ENCODE measurements at regions not wholly inside any gene's neighbourhood (a gene's known extent, or its start where the extent isn't known, plus 50 kb on each side); places are given as distances from the start of the nearest gene placed in this dataset.

DNA sequence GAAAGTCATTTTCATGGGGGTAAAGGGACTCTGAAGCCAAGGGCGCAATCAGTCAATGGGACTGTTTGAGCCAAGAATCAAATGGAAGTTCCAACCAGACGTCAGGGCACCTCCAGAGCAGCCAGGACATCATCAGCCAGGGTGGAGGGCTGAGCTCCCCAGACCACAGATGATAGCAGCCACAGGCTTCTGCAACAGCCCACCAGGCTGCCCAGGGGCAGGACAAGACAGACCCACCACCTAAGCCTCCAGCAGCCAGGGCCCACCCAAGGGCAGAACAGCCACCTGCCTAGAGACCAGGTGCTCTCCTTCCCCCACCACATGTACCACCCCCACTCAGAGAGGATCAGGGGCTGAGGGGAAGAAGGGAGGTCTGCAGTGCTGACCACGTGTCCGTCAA, 53.8 kb upstream of the SLC66A3 start:
- no peak overlapping the region for H3K4me2 ChIP-seq (ENCODE audit: low read length)
- no peaks in the 10 kb centered on the region for H3K36me3 ChIP-seq (ENCODE audit: control insufficient read depth, low read length)
- TF ChIP-seq EZH2phosphoT487 (IDR thresholded peaks at IDR 0.05; ENCODE audit: borderline replicate concordance, low read length) = no peak
- TF ChIP-seq, protein P1, sequence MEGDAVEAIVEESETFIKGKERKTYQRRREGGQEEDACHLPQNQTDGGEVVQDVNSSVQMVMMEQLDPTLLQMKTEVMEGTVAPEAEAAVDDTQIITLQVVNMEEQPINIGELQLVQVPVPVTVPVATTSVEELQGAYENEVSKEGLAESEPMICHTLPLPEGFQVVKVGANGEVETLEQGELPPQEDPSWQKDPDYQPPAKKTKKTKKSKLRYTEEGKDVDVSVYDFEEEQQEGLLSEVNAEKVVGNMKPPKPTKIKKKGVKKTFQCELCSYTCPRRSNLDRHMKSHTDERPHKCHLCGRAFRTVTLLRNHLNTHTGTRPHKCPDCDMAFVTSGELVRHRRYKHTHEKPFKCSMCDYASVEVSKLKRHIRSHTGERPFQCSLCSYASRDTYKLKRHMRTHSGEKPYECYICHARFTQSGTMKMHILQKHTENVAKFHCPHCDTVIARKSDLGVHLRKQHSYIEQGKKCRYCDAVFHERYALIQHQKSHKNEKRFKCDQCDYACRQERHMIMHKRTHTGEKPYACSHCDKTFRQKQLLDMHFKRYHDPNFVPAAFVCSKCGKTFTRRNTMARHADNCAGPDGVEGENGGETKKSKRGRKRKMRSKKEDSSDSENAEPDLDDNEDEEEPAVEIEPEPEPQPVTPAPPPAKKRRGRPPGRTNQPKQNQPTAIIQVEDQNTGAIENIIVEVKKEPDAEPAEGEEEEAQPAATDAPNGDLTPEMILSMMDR (IDR thresholded peaks at IDR 0.05; ENCODE audit: low read depth, low read length, poor library complexity, severe bottlenecking) = no peak
- no peaks in the 10 kb centered on the region for H3F3A ChIP-seq (ENCODE audit: control insufficient read depth, insufficient read depth)
- no peaks in the 10 kb centered on the region for H3K79me2 ChIP-seq (ENCODE audit: control insufficient read depth, low read length)
- H4K20me1 ChIP-seq (ENCODE audit: control insufficient read depth, insufficient read depth, low read depth, low read length) = no peaks in the 10 kb centered on the region
- H3K27ac ChIP-seq (ENCODE audit: low read depth, low read length) = no peak overlapping the region
- H3K9me3 ChIP-seq (ENCODE audit: control insufficient read depth, insufficient read depth, low read length) = no peaks in the 10 kb centered on the region
- H3K9me2 ChIP-seq (replicated peaks; ENCODE audit: control insufficient read depth, low read length) = no peaks in the 10 kb centered on the region
- no peaks in the 10 kb centered on the region for H3K27me3 ChIP-seq (ENCODE audit: control insufficient read depth, low read length)
- no peak overlapping the region for H3K4me3 ChIP-seq (ENCODE audit: low read length)
- H3K4me1 ChIP-seq (ENCODE audit: control insufficient read depth, low read length) = no peaks in the 10 kb centered on the region

DNA sequence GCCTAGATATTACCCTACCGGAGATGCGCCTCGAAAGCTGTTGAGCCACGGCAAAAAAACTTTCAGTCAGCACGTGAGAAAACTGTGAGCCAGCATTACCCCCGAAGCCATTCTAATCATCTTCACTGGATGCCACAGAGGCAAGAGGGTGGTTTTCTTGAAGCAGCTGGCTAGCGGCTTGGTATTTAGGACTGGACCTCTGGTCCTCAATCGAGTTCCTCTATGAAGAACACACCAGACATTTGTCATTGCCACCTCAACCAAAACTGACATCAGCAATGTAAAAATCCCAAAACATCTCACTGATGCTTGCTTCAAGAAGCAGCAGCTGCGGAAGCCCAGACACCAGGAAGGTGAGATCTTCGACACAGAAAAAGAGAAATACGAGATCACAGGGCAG, 52.8 kb upstream of the SLC66A3 start:
- no peaks in the 10 kb centered on the region for H3K27me3 ChIP-seq (ENCODE audit: control insufficient read depth, low read length)
- no peak overlapping the region for H3K4me3 ChIP-seq (ENCODE audit: low read length)
- no peak overlapping the region for H3K4me2 ChIP-seq (ENCODE audit: low read length)
- H3K9me3 ChIP-seq (ENCODE audit: control insufficient read depth, insufficient read depth, low read length) = no peaks in the 10 kb centered on the region
- H3K4me1 ChIP-seq (ENCODE audit: control insufficient read depth, low read length) = no peaks in the 10 kb centered on the region
- no peak overlapping the region for H3K27ac ChIP-seq (ENCODE audit: low read depth, low read length)
- no peaks in the 10 kb centered on the region for H3K36me3 ChIP-seq (ENCODE audit: control insufficient read depth, low read length)
- H3K79me2 ChIP-seq (ENCODE audit: control insufficient read depth, low read length) = no peaks in the 10 kb centered on the region
- no peaks in the 10 kb centered on the region for H4K20me1 ChIP-seq (ENCODE audit: control insufficient read depth, insufficient read depth, low read depth, low read length)
- TF ChIP-seq, protein P1 (IDR thresholded peaks at IDR 0.05; ENCODE audit: low read depth, low read length, poor library complexity, severe bottlenecking) = no peak
- TF ChIP-seq EZH2phosphoT487 (IDR thresholded peaks at IDR 0.05; ENCODE audit: borderline replicate concordance, low read length) = no peak
- no peaks in the 10 kb centered on the region for H3K9me2 ChIP-seq (replicated peaks; ENCODE audit: control insufficient read depth, low read length)
- no peaks in the 10 kb centered on the region for H3F3A ChIP-seq (ENCODE audit: control insufficient read depth, insufficient read depth)

DNA sequence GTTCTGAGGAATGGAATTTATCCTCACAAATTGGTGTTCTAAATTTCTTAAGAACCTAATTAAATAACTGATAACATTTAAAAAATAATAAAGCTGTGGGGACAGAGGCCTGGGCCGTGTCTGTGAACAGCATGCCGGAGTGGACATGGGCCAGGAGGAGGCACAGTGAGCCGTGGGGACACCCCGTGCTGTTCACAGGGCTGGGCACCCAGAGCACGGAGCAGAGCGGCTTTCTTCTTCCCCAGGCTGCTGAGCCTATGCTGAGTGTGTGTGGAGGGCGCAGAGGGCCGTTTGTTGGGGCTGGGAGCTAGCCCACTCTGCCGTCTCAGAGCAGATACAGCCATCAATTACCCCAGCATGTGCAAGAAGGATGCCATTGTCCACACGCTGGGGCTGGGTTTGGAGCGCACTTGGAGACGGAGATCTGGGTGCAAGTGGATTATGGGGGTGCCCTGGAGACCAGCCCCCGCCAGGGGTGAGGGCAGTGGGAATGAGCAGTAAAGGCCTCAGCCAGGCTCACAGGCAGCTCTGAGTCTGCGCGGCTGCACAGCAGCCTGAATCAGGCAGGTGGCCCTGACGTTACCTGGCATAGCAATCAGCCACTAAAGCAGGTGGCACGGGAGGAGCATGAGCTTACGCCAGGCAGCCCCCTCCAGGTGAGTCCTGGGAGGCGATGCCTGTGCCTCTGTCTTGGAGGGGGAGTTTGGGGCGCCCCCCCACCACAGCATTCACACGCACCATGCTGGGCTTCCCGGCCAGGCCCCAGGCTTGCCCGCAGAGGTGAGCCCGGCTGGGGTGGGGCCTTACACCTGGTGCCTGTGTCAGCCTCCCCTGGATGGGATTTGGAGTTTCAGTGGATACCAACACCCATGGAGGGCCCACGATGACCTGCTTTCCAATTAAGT, 52.1 kb upstream of the SLC66A3 start:
- no peaks in the 10 kb centered on the region for H3K9me2 ChIP-seq (replicated peaks; ENCODE audit: control insufficient read depth, low read length)
- no peaks in the 10 kb centered on the region for H3K36me3 ChIP-seq (ENCODE audit: control insufficient read depth, low read length)
- H3K79me2 ChIP-seq (ENCODE audit: control insufficient read depth, low read length) = no peaks in the 10 kb centered on the region
- no peaks in the 10 kb centered on the region for H4K20me1 ChIP-seq (ENCODE audit: control insufficient read depth, insufficient read depth, low read depth, low read length)
- H3K27me3 ChIP-seq (ENCODE audit: control insufficient read depth, low read length) = no peaks in the 10 kb centered on the region
- H3K27ac ChIP-seq (ENCODE audit: low read depth, low read length) = no peak overlapping the region
- no peak overlapping the region for H3K4me2 ChIP-seq (ENCODE audit: low read length)
- H3F3A ChIP-seq (ENCODE audit: control insufficient read depth, insufficient read depth) = no peaks in the 10 kb centered on the region
- H3K9me3 ChIP-seq (ENCODE audit: control insufficient read depth, insufficient read depth, low read length) = no peaks in the 10 kb centered on the region
- no peak overlapping the region for H3K4me3 ChIP-seq (ENCODE audit: low read length)
- TF ChIP-seq, protein P1 (IDR thresholded peaks at IDR 0.05; ENCODE audit: low read depth, low read length, poor library complexity, severe bottlenecking) = no peak
- no peak for TF ChIP-seq EZH2phosphoT487 (IDR thresholded peaks at IDR 0.05; ENCODE audit: borderline replicate concordance, low read length)
- no peaks in the 10 kb centered on the region for H3K4me1 ChIP-seq (ENCODE audit: control insufficient read depth, low read length)
